HepG2 (cell line): ENCODE measurements at regions not wholly inside any gene's neighbourhood (a gene's known extent, or its start where the extent isn't known, plus 50 kb on each side); places are given as distances from the start of the nearest gene placed in this dataset.

Experiments
- ATAC-seq: fragments of 200-7000 bp; cut with Tn5 transposase; 3 replicates; pipeline ENCODE4 v1.9.1; 2020; ENCODE audit warnings: mild to moderate bottlenecking, moderate library complexity
- BruUV-seq: library from RNA; stranded (reverse); fragments of 400-500 nt; replicated peaks from 2 replicates; lab custom pipeline; 2021; lab: Mats Ljungman, UMichigan
- CTCF ChIA-PET: fragments of 300-600 bp; formaldehyde crosslinking; extraction: SDS; loops from one replicate; lab custom pipeline; 2021; ENCODE audit warnings: low total read pairs, inconsistent platforms, low intra/inter-chr PET ratio; lab: Yijun Ruan, JAX
- POLR2A ChIA-PET: fragments of 350-600 bp; sonication (Branson Sonifier 250); formaldehyde crosslinking; loops from one replicate; lab custom pipeline; 2020; ENCODE audit warnings: antibody characterized with exemption, inconsistent platforms; lab: Yijun Ruan, JAX
- DNase-seq: peaks from one replicate; pipeline ENCODE4 v3.0.0-alpha.2; 2015; ENCODE audit warnings: low spot score
- FAIRE-seq: peaks from 3 replicates; lab custom pipeline; 2011; peaks lifted over from hg19 to GRCh38; lab: Jason Lieb, UNC
- H2AFZ ChIP-seq: one replicate; pipeline ENCODE4 v1.6.1; 2011; ENCODE audit warnings: low read length, inconsistent platforms
- H3K27ac ChIP-seq: fragments of 300-600 bp; 3 replicates; pipeline ENCODE4 v1.8.0; 2011; ENCODE audit warnings: mixed run types, mild to moderate bottlenecking, mixed read lengths, low read length, inconsistent platforms; ENCODE audit not compliant: insufficient read depth; ENCODE audit errors: extremely low read length
- H3K27me3 ChIP-seq, 2 experiments: fragments of 200-600 bp in 1 of 2; 2 replicates in 1 of 2; 3 replicates in 1 of 2; pipeline versions ENCODE4 v1.6.0 to v1.8.0; 2011; ENCODE audit warnings: low read length in 2 of 2, mild to moderate bottlenecking in 2 of 2, moderate library complexity in 2 of 2, inconsistent platforms in 1 of 2; ENCODE audit not compliant: insufficient read depth in 2 of 2, control insufficient read depth in 1 of 2
- H3K36me3 ChIP-seq, 2 experiments: fragments of 200-600 bp in 1 of 2; replicated peaks in 1 of 2; 2 replicates in 1 of 2; 3 replicates in 1 of 2; pipeline versions ENCODE4 v1.5.1 to v1.8.0; 2011; ENCODE audit warnings: low read length in 2 of 2, inconsistent platforms in 1 of 2; ENCODE audit not compliant: insufficient read depth in 2 of 2, control insufficient read depth in 1 of 2
- H3K4me1 ChIP-seq: 2 replicates; pipeline ENCODE4 v1.5.1; 2012; ENCODE audit warnings: low read length, inconsistent platforms; ENCODE audit not compliant: insufficient read depth
- H3K4me2 ChIP-seq: 2 replicates; pipeline ENCODE4 v1.6.0; 2011; ENCODE audit warnings: low read depth, low read length, inconsistent platforms
- H3K4me3 ChIP-seq, 3 experiments: fragments of 200-600 bp in 1 of 3; sonication (generic), shearing (Covaris generic) in 1 of 3; replicated peaks in 1 of 3; 2 replicates each; pipeline ENCODE4 v1.5.1; 2011 to 2016; ENCODE audit warnings: low read length in 3 of 3, inconsistent platforms in 2 of 3, low read depth in 2 of 3, mild to moderate bottlenecking in 2 of 3, control low read depth in 1 of 3, mixed read lengths in 1 of 3; ENCODE audit not compliant: insufficient read depth in 1 of 3
- H3K79me2 ChIP-seq: one replicate; pipeline ENCODE4 v1.6.1; 2011; ENCODE audit warnings: low read length, inconsistent platforms; ENCODE audit not compliant: insufficient read depth
- H3K9ac ChIP-seq: 2 replicates; pipeline ENCODE4 v1.6.0; 2011; ENCODE audit warnings: mild to moderate bottlenecking, low read depth, low read length, inconsistent platforms; ENCODE audit not compliant: insufficient read depth
- H3K9me3 ChIP-seq: 2 replicates; pipeline ENCODE4 v1.5.1; 2012; ENCODE audit warnings: mild to moderate bottlenecking, low read length
- H4K20me1 ChIP-seq: 2 replicates; pipeline ENCODE4 v1.6.0; 2011; ENCODE audit warnings: inconsistent platforms, mild to moderate bottlenecking, low read length, moderate library complexity; ENCODE audit not compliant: insufficient read depth
- EED ChIP-seq: sonication (generic); formaldehyde crosslinking; IDR thresholded peaks from 2 replicates; pipeline ENCODE4 v1.5.0; 2020; ENCODE audit warnings: mild to moderate bottlenecking, missing genetic modification reagents
- GABPB1 ChIP-seq: IDR thresholded peaks from 2 replicates; pipeline ENCODE4 v1.6.1; 2016; ENCODE audit warnings: mild to moderate bottlenecking, missing genetic modification reagents, moderate library complexity, missing compliant biosample characterization
- IKZF4 ChIP-seq: sonication (generic); formaldehyde crosslinking; IDR thresholded peaks from 2 replicates; pipeline ENCODE4 v1.5.1; 2020; ENCODE audit warnings: borderline replicate concordance, mild to moderate bottlenecking, low read depth, missing genetic modification reagents; ENCODE audit errors: not compliant biosample characterization
- ZNF24 ChIP-seq: fragments of 450-650 bp; IDR thresholded peaks from 2 replicates; pipeline ENCODE4 v1.6.1; 2017; ENCODE audit warnings: antibody characterized with exemption, mild to moderate bottlenecking
- ZNF329 ChIP-seq: sonication (generic); formaldehyde crosslinking; IDR thresholded peaks from 2 replicates; pipeline ENCODE4 v1.9.0; 2021; ENCODE audit warnings: low read depth, mild to moderate bottlenecking, missing genetic modification reagents
- ZNF337 ChIP-seq: sonication (generic); formaldehyde crosslinking; IDR thresholded peaks from 2 replicates; pipeline ENCODE4 v1.5.1; 2020; ENCODE audit warnings: missing genetic modification reagents, low read depth, mild to moderate bottlenecking, borderline replicate concordance
- ZNF503 ChIP-seq: sonication (generic); formaldehyde crosslinking; IDR thresholded peaks from 2 replicates; pipeline ENCODE4 v1.4.0; 2020; ENCODE audit warnings: missing genetic modification reagents
- ZNF556 ChIP-seq: sonication (generic); formaldehyde crosslinking; IDR thresholded peaks from 2 replicates; pipeline ENCODE4 v1.4.0; 2020; ENCODE audit warnings: mild to moderate bottlenecking, missing genetic modification reagents, borderline replicate concordance
- ZNF660 ChIP-seq: sonication (generic); formaldehyde crosslinking; IDR thresholded peaks from 2 replicates; pipeline ENCODE4 v1.5.1; 2020; ENCODE audit warnings: mild to moderate bottlenecking, low read depth, missing genetic modification reagents, borderline replicate concordance
- WGBS: methylation state at CpG from one replicate; pipeline ENCODE4 v1.1.6; 2017; ENCODE audit warnings: low lambda C conversion rate; 5-methylcytosine and 5-hydroxymethylcytosine counted together
- in situ Hi-C: cut with HindIII; loops from 2 replicates; pipeline ENCODE4 v1.10.0; 2017; ENCODE audit warnings: low pct_unique_long_range_greater_than_20kb; ENCODE audit not compliant: extremely low pct_ligation_motif_present
- intact Hi-C: fragments of 100-400 bp; cut with micrococcal nuclease; formaldehyde crosslinking; loops from one replicate; pipeline ENCODE4 v1.10.0; 2022; ENCODE audit not compliant: unreplicated experiment
- TF ChIP-seq, protein P1 (sequence below), 2 experiments: IDR thresholded peaks; 2 replicates each; pipeline ENCODE4 v1.6.1; 2011 to 2012; ENCODE audit warnings: low read length in 2 of 2, borderline replicate concordance in 1 of 2, low read depth in 1 of 2, mild to moderate bottlenecking in 1 of 2, moderate library complexity in 1 of 2
- TF ChIP-seq, protein P2 (sequence below): sonication (generic); formaldehyde crosslinking; IDR thresholded peaks from 2 replicates; pipeline ENCODE4 v1.8.0; 2022; ENCODE audit warnings: missing genetic modification reagents, mild to moderate bottlenecking, inconsistent platforms, borderline replicate concordance
- TF ChIP-seq, protein P3 (sequence below): sonication (generic); formaldehyde crosslinking; IDR thresholded peaks from 2 replicates; pipeline ENCODE4 v1.4.0; 2020; ENCODE audit warnings: missing genetic modification reagents

GRCh38 chr6:168873278-168874190, 380.1 kb downstream of the THBS2 start (continued):
- TF ChIP-seq ZNF24 (no peak), ZNF503 (CRISPR knock-in tag) (no peak), GABPB1 (CRISPR knock-in tag) (no peak), EED (CRISPR knock-in tag) (no peak), ZNF329 (CRISPR knock-in tag) (no peak), ZNF556 (CRISPR knock-in tag) (no peak)

GRCh38 chr6:168871642-168872315, 381.9 kb downstream of the THBS2 start:
- no peaks in the 10 kb centered on the region for H3K36me3 ChIP-seq
- intact Hi-C loops (no loop called here), in situ Hi-C loops (no loop called here)
- DNase-seq (no peak), ATAC-seq (no peak), FAIRE-seq (no peak)
- H3K9me3 ChIP-seq, result no peaks in the 10 kb centered on the region
- no TSS peak for BruUV-seq
- no peak overlapping the region for H3K9ac ChIP-seq
- no peak overlapping the region for H3K27ac ChIP-seq
- ChIA-PET POLR2A (no interaction called here), CTCF (no interaction called here)
- no peak overlapping the region for H2AFZ ChIP-seq
- no peaks in the 10 kb centered on the region for H3K4me1 ChIP-seq
- no peak overlapping the region for H3K4me3 ChIP-seq
- no peaks in the 10 kb centered on the region for H3K79me2 ChIP-seq
- 23% methylated on average over 18 of the region's 20 CpGs for WGBS
- H3K27me3 ChIP-seq, result peaks cover 17 to 76% of the 10 kb centered on the region in 2 experiments
- H3K4me2 ChIP-seq, result no peak overlapping the region
- no peaks in the 10 kb centered on the region for H4K20me1 ChIP-seq
- TF ChIP-seq ZNF337 (CRISPR knock-in tag) (no peak), ZNF660 (CRISPR knock-in tag) (no peak), IKZF4 (CRISPR knock-in tag) (no peak)
- TF ChIP-seq, protein P1, sequence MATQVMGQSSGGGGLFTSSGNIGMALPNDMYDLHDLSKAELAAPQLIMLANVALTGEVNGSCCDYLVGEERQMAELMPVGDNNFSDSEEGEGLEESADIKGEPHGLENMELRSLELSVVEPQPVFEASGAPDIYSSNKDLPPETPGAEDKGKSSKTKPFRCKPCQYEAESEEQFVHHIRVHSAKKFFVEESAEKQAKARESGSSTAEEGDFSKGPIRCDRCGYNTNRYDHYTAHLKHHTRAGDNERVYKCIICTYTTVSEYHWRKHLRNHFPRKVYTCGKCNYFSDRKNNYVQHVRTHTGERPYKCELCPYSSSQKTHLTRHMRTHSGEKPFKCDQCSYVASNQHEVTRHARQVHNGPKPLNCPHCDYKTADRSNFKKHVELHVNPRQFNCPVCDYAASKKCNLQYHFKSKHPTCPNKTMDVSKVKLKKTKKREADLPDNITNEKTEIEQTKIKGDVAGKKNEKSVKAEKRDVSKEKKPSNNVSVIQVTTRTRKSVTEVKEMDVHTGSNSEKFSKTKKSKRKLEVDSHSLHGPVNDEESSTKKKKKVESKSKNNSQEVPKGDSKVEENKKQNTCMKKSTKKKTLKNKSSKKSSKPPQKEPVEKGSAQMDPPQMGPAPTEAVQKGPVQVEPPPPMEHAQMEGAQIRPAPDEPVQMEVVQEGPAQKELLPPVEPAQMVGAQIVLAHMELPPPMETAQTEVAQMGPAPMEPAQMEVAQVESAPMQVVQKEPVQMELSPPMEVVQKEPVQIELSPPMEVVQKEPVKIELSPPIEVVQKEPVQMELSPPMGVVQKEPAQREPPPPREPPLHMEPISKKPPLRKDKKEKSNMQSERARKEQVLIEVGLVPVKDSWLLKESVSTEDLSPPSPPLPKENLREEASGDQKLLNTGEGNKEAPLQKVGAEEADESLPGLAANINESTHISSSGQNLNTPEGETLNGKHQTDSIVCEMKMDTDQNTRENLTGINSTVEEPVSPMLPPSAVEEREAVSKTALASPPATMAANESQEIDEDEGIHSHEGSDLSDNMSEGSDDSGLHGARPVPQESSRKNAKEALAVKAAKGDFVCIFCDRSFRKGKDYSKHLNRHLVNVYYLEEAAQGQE (IDR thresholded peaks at IDR 0.05; ENCODE audit: borderline replicate concordance in 1 of 2, low read depth in 1 of 2, low read length in 2 of 2), result no peak
- TF ChIP-seq, protein P2, sequence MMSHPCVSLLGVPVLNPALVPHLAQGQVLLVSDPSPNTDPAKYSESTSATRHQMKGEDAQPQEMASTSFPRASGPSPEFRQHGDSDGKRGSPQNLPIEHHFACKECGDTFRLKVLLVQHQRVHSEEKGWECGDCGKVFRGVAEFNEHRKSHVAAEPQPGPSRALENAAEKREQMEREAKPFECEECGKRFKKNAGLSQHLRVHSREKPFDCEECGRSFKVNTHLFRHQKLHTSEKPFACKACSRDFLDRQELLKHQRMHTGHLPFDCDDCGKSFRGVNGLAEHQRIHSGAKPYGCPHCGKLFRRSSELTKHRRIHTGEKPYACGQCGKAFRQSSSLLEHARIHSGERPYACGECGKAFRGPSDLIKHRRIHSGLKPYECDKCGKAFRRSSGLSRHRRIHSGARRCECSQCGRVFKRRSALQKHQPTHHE (CRISPR knock-in tag), result no peak
- TF ChIP-seq, protein P3, sequence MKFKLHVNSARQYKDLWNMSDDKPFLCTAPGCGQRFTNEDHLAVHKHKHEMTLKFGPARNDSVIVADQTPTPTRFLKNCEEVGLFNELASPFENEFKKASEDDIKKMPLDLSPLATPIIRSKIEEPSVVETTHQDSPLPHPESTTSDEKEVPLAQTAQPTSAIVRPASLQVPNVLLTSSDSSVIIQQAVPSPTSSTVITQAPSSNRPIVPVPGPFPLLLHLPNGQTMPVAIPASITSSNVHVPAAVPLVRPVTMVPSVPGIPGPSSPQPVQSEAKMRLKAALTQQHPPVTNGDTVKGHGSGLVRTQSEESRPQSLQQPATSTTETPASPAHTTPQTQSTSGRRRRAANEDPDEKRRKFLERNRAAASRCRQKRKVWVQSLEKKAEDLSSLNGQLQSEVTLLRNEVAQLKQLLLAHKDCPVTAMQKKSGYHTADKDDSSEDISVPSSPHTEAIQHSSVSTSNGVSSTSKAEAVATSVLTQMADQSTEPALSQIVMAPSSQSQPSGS, result no peak
